ENCODE measurements at regions not wholly inside any gene's neighbourhood (a gene's known extent, or its start where the extent isn't known, plus 50 kb on each side); places are given as distances from the start of the nearest gene placed in this dataset.
A peak's percentile ranks its signal among the peaks of the same experiment; 100 is the strongest.

DNA sequence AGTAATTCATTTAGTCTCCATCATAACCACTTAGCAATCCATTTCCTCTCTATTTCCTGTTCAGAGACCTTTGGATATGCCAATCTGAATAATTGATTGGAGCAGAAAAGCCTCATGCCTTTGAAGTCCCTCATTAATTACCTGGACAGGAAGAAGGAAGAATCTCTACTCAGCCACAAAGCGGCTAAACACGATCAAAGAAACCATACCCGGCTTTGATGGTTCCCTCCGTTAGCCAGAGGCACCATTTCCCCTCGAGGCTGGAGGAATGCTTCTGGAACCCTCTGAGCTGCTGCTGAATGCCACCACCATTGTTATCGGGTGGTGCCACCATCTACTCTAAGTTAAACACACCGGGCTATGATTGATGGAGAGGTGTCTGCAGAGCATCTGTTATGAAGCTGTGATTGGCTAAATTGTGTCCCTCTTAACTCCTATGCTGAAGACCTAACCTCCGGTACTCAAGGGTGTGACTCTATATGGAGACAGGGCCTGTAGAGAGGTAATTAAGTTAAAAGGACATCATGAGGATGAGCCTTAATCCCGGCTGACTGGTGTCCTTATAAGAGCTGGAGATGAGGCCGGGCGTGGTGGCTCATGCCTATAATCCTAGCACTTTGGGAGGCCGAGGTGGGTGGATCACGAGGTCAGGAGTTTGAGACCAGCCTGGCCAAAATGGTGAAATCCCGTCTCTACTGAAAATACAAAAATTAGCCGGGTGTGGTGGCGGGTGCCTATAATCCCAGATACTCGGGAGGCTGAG is 168.6 kb downstream of the CTTN start:
- no peaks in the 10 kb centered on the region for H3K9me3 ChIP-seq (ENCODE audit: control insufficient read depth in 1 of 2, insufficient read depth in 1 of 2, low read depth in 1 of 2, low read length in 2 of 2)
- no peaks in the 10 kb centered on the region for H4K20me1 ChIP-seq (ENCODE audit: insufficient read depth)
- no peak overlapping the region for H3K9ac ChIP-seq (ENCODE audit: low read length)
- no peaks in the 10 kb centered on the region for H3K79me2 ChIP-seq (ENCODE audit: insufficient read depth, low read length)
- H3K36me3 ChIP-seq (ENCODE audit: control insufficient read depth in 1 of 2, insufficient read depth in 2 of 2, low read length in 2 of 2): no peaks in the 10 kb centered on the region
- DNase-seq (ENCODE audit: low read depth, low spot score) (no peak), ATAC-seq (no peak)
- ChIA-PET POLR2A (no interaction called here), RAD21 (ENCODE audit: low non-redundant PET in 1 of 2, low total read pairs in 2 of 2, uncharacterized antibody in 2 of 2, unreplicated experiment in 2 of 2) (no interaction called here), CTCF (no interaction called here)
- H3K27ac ChIP-seq (ENCODE audit: low read depth, low read length): no peak overlapping the region
- BruUV-seq (replicated peaks): no TSS peak
- H3K4me3 ChIP-seq (replicated peaks in 1 of 2; ENCODE audit: low read depth in 1 of 2, low read length in 2 of 2): no peak overlapping the region
- H3K4me1 ChIP-seq (ENCODE audit: control insufficient read depth in 1 of 2, insufficient read depth in 2 of 2, low read length in 2 of 2): peaks cover 13 to 23% of the 10 kb centered on the region in 2 experiments
- H3K4me2 ChIP-seq (ENCODE audit: low read length): no peak overlapping the region
- H2AFZ ChIP-seq (ENCODE audit: low read depth, low read length, poor library complexity, severe bottlenecking): no peak overlapping the region
- TF ChIP-seq, protein P1, sequence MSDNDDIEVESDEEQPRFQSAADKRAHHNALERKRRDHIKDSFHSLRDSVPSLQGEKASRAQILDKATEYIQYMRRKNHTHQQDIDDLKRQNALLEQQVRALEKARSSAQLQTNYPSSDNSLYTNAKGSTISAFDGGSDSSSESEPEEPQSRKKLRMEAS (IDR thresholded peaks at IDR 0.05): no peak
- TF ChIP-seq SIN3A (IDR thresholded peaks at IDR 0.05; ENCODE audit: low read depth) (no peak), TCF7L2 (IDR thresholded peaks at IDR 0.05; ENCODE audit: borderline replicate concordance, extremely low read depth, insufficient read depth, insufficient read length) (peak; percentile 73)
- no peaks in the 10 kb centered on the region for H3K27me3 ChIP-seq (ENCODE audit: insufficient read depth, low read length)
- intact Hi-C loops (cut with micrococcal nuclease): loop anchor here (10.0 kb wide), 1 partner anchor 188 kb away; no protein-coding TSS in a partner anchor
- H3K9me2 ChIP-seq (ENCODE audit: insufficient read depth): no peaks in the 10 kb centered on the region

DNA sequence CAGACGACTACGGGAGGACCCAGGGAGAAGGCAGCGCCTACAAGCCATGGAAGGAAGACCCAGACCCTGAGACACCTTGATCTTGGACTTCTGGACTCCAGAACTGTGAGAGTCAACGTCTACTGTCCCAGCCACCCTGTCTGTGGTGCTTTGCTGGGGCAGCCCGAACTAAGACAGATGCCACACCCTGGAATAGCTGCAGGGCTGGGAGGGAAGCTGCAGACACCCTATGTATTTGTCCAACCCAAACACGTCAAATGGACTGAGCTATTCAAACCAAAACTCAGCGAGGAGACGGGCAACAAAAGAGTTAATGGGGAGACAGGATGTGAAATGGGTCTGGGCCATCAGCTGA is 169.3 kb downstream of the CTTN start:
- Histone ChIP-seq H3K9me2 (ENCODE audit: insufficient read depth) (no peaks in the 10 kb centered on the region), H3K9ac (ENCODE audit: low read length) (peak overlapping the region; percentile 62), H2AFZ (ENCODE audit: low read depth, low read length, poor library complexity, severe bottlenecking) (peak overlapping the region; percentile 77), H3K9me3 (ENCODE audit: control insufficient read depth in 1 of 2, insufficient read depth in 1 of 2, low read depth in 1 of 2, low read length in 2 of 2) (no peaks in the 10 kb centered on the region), H3K4me2 (ENCODE audit: low read length) (peak overlapping the region; percentile 99), H3K27ac (ENCODE audit: low read depth, low read length) (peak overlapping the region; percentile 55), H3K4me1 (ENCODE audit: control insufficient read depth in 1 of 2, insufficient read depth in 2 of 2, low read length in 2 of 2) (peaks cover 13 to 23% of the 10 kb centered on the region in 2 experiments), H3K36me3 (ENCODE audit: control insufficient read depth in 1 of 2, insufficient read depth in 2 of 2, low read length in 2 of 2) (no peaks in the 10 kb centered on the region), H3K4me3 (replicated peaks in 1 of 2; ENCODE audit: low read depth in 1 of 2, low read length in 2 of 2) (peak overlapping the region; percentile 45 to 62), H3K79me2 (ENCODE audit: insufficient read depth, low read length) (no peaks in the 10 kb centered on the region), H4K20me1 (ENCODE audit: insufficient read depth) (no peaks in the 10 kb centered on the region), H3K27me3 (ENCODE audit: insufficient read depth, low read length) (no peaks in the 10 kb centered on the region)
- BruUV-seq (replicated peaks): no TSS peak
- RAD21 ChIA-PET (ENCODE audit: low non-redundant PET in 1 of 2, low total read pairs in 2 of 2, uncharacterized antibody in 2 of 2, unreplicated experiment in 2 of 2): no interaction called here
- POLR2A ChIA-PET: no interaction called here
- CTCF ChIA-PET: interaction anchor here (1.0 to 1.3 kb wide), 2 partner anchors 11 to 22 kb away, joined by 3 to 9 read pairs; no protein-coding TSS in a partner anchor
- DNase-seq (ENCODE audit: low read depth, low spot score) (no peak), ATAC-seq (0 out of 2 replicates have a peak, but pooled peaks have one; percentile 5)
- intact Hi-C loops (cut with micrococcal nuclease): loop anchor here (10.0 kb wide), 1 partner anchor 187 kb away; no protein-coding TSS in a partner anchor
- TF ChIP-seq ZNF274 (IDR thresholded peaks at IDR 0.05; ENCODE audit: low read depth, low read length): no peak
- TF ChIP-seq, protein P1 (IDR thresholded peaks at IDR 0.05): no peak
- TF ChIP-seq CBX3 (IDR thresholded peaks at IDR 0.05; ENCODE audit: low read depth): no peak
- TF ChIP-seq EZH2 (IDR thresholded peaks at IDR 0.05): no peak
- TF ChIP-seq TCF7L2 (IDR thresholded peaks at IDR 0.05; ENCODE audit: borderline replicate concordance, extremely low read depth, insufficient read depth, insufficient read length): no peak
- no peak for TF ChIP-seq YY1 (IDR thresholded peaks at IDR 0.05; ENCODE audit: extremely low read depth, insufficient replicate concordance, low read depth, low read length)
- no peak for TF ChIP-seq SIN3A (IDR thresholded peaks at IDR 0.05; ENCODE audit: low read depth)
- TF ChIP-seq, protein P2, sequence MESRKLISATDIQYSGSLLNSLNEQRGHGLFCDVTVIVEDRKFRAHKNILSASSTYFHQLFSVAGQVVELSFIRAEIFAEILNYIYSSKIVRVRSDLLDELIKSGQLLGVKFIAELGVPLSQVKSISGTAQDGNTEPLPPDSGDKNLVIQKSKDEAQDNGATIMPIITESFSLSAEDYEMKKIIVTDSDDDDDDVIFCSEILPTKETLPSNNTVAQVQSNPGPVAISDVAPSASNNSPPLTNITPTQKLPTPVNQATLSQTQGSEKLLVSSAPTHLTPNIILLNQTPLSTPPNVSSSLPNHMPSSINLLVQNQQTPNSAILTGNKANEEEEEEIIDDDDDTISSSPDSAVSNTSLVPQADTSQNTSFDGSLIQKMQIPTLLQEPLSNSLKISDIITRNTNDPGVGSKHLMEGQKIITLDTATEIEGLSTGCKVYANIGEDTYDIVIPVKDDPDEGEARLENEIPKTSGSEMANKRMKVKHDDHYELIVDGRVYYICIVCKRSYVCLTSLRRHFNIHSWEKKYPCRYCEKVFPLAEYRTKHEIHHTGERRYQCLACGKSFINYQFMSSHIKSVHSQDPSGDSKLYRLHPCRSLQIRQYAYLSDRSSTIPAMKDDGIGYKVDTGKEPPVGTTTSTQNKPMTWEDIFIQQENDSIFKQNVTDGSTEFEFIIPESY (IDR thresholded peaks at IDR 0.05; ENCODE audit: extremely low read depth, insufficient replicate concordance, low read length): no peak
- no peak for TF ChIP-seq EZH2phosphoT487 (IDR thresholded peaks at IDR 0.05; ENCODE audit: borderline replicate concordance)
- TF ChIP-seq SRF (IDR thresholded peaks at IDR 0.05; ENCODE audit: low read depth): no peak
- TF ChIP-seq ELF1 (IDR thresholded peaks at IDR 0.05; ENCODE audit: borderline replicate concordance, low read depth): no peak
- TF ChIP-seq, protein P3, sequence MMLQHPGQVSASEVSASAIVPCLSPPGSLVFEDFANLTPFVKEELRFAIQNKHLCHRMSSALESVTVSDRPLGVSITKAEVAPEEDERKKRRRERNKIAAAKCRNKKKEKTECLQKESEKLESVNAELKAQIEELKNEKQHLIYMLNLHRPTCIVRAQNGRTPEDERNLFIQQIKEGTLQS (IDR thresholded peaks at IDR 0.05): no peak
- no peak for TF ChIP-seq POLR2AphosphoS5 (IDR thresholded peaks at IDR 0.05; ENCODE audit: low read depth, low read length)
- TF ChIP-seq EGR1 (IDR thresholded peaks at IDR 0.05; ENCODE audit: low read depth): no peak
- TF ChIP-seq SP1 (IDR thresholded peaks at IDR 0.05; ENCODE audit: low read depth): no peak
